ENCODE measurements at regions not wholly inside any gene's neighbourhood (a gene's known extent, or its start where the extent isn't known, plus 50 kb on each side); places are given as distances from the start of the nearest gene placed in this dataset.

DNA sequence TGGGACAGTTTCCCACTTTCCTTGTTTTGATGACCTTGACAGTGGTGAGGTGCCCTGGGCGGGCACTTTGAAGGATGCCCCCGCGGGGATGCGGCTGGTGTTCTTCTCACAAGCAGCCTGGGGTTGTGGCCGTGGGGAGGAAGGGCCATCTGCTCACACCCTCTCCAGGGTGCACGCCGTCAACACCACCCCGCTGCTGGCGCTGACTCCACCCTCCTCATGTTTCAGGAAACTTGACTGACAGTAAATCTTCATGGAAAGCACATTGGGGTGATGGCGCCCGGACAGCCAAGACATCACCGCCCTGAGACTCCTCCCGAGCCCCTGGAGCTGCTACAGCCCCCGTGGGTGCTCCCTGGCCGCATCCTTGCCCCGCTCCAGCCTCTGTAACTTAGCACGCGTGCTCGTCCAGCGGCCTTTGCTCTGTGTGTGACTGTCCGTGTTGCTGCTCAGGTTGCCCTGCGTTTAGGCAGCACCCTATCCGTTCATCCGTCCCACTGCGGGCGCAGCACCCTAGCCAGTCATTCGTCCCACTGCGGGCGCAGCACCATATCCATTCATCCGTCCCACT is 150.2 kb upstream of the C14orf180 start:
- Histone ChIP-seq H3K36me3 (no peaks in the 10 kb centered on the region), H3K27me3 (no peaks in the 10 kb centered on the region), H3K4me3 (no peak overlapping the region), H3K27ac (no peak overlapping the region), H3K4me1 (no peaks in the 10 kb centered on the region), H3K9me3 (replicated peaks) (no peaks in the 10 kb centered on the region)
- DNase-seq, result no peak

DNA sequence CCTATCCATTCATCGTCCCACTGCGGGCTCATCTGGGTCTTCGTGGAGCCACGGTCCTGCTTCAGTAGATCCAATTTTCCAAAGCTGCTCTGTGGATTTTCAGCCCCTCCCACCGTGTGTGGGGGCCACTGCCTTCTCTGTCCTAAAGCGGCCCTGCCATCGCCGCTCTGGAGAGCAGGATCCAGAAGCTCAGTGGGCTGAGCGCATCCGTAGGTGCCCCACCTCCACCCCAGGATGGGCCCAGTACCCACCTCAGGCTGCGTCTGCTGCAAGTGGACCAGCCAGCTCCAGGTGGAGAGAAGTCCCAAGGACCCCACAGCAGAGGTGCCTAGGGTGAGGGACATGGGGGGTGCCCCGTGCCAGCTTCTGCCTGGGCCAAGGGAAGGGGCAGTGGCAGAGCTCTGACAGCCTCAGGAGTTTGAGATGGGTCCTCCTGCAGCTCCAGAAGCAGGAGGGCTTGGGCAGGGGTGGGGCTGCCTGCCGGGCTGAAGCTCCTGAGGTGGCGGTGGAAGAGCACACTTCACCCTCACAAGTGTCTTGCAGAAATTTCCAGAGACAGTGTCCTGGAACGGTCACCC is 148.1 kb upstream of the C14orf180 start:
- H3K4me3 ChIP-seq, result no peak overlapping the region
- no peak for DNase-seq
- no peaks in the 10 kb centered on the region for H3K36me3 ChIP-seq
- H3K27ac ChIP-seq, result no peak overlapping the region
- no peaks in the 10 kb centered on the region for H3K9me3 ChIP-seq (replicated peaks)
- no peaks in the 10 kb centered on the region for H3K27me3 ChIP-seq
- H3K4me1 ChIP-seq, result peaks cover under 1% of the 10 kb centered on the region; the same call in 1 of the 2 replicates

DNA sequence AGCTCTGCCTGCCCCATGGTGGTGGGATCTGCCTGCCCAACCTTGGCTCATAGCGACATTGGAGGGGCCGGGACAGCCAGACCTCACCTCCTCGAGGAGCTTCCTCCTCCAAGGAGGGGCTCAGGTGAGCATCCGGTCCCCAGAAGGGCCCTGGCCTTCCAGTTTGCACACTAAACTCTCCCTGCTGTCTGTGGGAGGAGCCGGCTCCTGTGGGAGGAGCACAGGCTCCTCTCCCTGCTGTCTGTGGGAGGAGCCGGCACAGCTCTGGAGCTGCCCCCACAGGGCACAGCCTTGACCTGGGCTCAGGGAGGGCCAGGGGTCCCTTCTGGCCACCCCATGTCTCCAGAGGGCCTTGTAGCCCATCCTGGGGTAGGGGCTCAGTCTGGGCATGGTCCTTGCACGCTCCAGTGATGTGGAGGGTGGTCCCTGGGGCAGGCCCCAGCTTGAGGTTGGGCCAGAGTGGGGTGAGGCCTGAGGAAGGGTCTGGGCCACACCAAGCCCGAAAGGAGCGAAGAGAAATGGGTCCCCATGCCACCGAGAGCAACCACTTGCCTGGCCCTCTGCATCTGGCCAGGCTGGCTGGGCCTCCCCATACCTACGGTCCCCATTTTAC is 147.5 kb upstream of the C14orf180 start:
- DNase-seq, result no peak
- no peaks in the 10 kb centered on the region for H3K36me3 ChIP-seq
- peaks cover 5% of the 10 kb centered on the region; the same call in 1 of the 2 replicates for H3K4me1 ChIP-seq
- no peak overlapping the region for H3K27ac ChIP-seq
- no peak overlapping the region for H3K4me3 ChIP-seq
- H3K27me3 ChIP-seq, result no peaks in the 10 kb centered on the region
- no peaks in the 10 kb centered on the region for H3K9me3 ChIP-seq (replicated peaks)

DNA sequence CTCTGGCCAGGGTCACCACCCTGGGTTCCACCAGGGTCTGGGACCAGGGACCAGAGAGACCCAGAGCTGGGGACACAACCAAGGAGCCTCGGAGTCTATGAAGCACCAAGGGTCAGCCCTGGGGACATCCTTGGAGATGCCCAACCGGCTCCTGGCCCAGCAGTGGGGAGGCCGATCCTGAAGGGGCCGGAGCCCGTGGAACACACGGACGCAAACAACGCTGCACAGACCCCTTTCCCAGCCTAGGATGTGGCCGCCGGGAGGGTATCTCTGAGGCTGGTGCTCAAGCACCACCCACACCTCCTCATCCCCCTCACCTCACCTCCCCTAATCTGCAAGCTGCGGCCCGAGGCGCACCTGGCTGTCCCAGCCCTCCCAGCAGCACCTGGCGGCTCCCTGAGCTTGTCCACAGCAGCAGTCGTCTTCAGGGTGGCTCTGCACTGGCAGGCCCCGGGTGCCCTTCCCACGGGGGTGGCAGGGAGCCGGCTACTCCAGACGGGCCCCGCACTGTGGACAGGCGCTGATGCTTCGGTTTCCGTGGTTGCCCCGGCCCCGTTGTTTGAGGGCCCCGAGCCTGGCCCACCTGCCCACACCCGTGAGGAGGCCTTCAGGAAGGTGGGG is 146.8 kb upstream of the C14orf180 start:
- no peak overlapping the region for H3K4me3 ChIP-seq
- H3K4me1 ChIP-seq, result peaks cover 10% of the 10 kb centered on the region; the same call in 1 of the 2 replicates
- H3K27me3 ChIP-seq, result no peaks in the 10 kb centered on the region
- no peaks in the 10 kb centered on the region for H3K36me3 ChIP-seq
- no peak for DNase-seq
- no peak overlapping the region for H3K27ac ChIP-seq
- H3K9me3 ChIP-seq (replicated peaks), result no peaks in the 10 kb centered on the region

DNA sequence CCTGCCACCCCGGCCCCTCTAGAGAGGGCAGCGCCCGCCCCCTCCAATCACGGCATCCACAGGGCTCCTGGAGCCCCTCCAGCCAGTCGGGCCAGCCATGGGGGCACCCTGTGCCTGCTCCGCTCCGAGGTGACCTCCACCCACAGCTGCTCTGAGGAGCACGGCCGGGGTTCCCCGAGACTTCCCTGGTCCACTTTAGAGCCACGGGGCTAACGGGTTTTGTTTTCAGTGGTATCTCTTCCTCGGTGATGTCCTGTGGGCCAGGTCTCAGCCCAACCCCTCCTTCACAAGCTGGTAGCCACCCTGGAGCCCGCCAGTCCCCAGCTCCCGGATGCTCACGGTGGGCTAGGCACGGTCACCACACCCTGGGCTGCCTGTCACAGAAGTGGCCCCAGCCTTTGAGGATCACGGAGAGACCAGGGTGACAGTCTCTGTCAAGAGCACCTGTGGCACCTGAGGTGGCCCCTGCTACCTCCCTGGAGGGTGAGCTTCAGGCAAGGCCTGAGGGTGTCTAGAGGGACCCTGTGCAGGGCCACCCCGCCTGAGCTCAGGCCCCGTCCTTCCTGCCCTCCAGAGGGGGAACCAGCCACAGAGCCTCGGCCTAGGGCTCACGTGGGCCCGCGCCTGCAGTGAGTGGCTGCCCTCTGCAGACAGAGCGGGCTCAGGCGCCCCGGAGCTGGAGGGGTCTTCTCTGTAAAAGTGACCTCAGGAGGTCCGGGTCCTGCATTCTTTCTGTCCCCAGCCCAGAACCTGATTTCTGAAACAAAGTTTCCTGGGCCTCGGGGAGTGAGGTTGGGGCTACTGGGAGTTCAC is 146.0 kb upstream of the C14orf180 start:
- Histone ChIP-seq H3K36me3 (no peaks in the 10 kb centered on the region), H3K27ac (no peak overlapping the region), H3K27me3 (no peaks in the 10 kb centered on the region), H3K4me3 (no peak overlapping the region), H3K9me3 (replicated peaks) (no peaks in the 10 kb centered on the region), H3K4me1 (peaks cover 10% of the 10 kb centered on the region; the same call in 1 of the 2 replicates)
- DNase-seq, result no peak

DNA sequence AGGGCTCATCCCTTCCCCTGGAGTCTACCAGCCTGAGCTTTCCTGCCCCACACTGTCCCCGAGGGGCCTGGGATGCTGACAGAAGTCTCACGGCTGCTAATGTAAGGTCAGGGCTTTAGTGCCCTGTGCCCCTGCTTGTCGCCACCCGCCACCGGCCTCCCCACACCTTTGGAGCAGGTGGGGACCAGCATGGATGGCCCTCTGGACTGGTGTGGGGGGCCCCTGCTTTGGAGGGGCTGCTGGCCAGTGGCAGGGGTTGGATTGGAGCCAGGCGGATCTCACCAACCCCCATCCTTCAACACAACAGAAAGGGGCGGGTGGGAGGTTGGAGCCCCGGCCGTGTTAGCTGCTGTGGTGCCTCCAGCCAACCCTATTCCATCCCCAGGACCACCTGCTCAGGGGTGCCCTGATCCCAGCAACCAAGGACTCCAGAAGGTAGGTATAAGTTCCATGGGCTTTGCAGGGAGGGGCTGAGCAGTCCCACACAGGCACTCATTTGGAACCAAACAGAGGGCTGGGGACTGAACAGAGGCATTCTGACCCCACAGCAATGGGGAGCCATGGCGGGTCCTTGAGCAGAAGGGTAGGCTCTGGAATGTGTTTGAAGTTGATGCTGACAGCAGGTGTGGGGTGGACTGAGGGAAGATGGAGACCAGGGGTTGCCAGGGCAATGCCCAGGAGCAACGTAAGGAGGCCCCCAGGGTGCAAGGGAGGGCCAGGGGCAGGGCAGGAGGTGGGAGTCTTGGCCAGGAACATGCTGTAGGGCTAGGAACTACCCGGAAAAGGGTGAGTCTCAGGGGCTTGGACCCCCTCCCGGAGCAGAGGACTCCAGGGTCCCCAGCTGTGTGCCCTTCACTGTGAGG is 145.1 kb upstream of the C14orf180 start:
- H3K27me3 ChIP-seq, result no peaks in the 10 kb centered on the region
- no peaks in the 10 kb centered on the region for H3K9me3 ChIP-seq (replicated peaks)
- DNase-seq, result no peak
- H3K4me1 ChIP-seq, result peaks cover 10% of the 10 kb centered on the region; the same call in 1 of the 2 replicates
- H3K27ac ChIP-seq, result no peak overlapping the region
- H3K36me3 ChIP-seq, result no peaks in the 10 kb centered on the region
- no peak overlapping the region for H3K4me3 ChIP-seq

DNA sequence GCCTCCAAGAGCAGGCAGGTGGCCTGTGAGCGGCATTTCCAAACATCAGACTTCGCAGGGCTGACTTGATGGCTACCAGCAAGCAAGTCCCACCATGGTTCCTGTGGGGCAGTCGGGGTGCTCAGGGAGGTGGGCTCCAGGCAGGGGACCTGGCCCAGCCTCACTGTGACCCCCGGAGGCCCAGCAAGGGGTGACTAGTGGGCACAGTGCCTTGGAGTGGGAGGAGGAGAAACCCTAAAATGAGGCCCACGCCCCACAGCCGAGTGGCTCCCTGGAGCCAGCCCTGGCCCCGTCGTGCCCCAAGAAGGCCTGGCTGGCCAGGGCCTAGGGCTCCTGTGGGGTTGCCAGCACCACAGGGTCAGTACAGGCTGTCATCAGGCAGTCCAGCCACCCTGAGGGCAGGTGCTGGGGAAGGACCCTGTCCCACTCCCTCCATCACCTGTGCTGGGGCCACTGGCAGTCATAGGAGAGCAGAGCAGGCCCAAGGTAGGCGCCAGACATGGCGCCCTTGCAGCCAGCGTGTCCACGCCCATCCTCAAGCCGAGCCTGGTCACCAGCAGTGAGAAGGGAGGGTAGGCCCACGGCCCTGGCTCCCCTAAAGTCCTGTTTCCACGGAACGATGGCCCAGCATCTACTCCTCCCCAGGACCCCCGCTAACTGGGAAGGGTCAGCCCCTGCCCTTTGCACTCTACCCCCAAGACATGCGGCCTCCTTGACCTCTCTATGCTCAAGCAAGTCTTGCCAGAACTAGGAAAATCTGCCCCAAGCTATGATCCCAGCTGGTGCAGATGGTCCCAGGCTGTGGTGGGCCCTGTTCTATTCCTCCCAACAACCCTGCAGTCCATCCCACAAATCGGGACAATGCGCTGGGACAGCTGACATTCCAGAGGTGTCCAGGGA is 144.2 kb upstream of the C14orf180 start:
- Histone ChIP-seq H3K4me1 (peaks cover 10% of the 10 kb centered on the region; the same call in 1 of the 2 replicates), H3K36me3 (no peaks in the 10 kb centered on the region), H3K27ac (no peak overlapping the region), H3K27me3 (no peaks in the 10 kb centered on the region), H3K9me3 (replicated peaks) (no peaks in the 10 kb centered on the region), H3K4me3 (no peak overlapping the region)
- no peak for DNase-seq

DNA sequence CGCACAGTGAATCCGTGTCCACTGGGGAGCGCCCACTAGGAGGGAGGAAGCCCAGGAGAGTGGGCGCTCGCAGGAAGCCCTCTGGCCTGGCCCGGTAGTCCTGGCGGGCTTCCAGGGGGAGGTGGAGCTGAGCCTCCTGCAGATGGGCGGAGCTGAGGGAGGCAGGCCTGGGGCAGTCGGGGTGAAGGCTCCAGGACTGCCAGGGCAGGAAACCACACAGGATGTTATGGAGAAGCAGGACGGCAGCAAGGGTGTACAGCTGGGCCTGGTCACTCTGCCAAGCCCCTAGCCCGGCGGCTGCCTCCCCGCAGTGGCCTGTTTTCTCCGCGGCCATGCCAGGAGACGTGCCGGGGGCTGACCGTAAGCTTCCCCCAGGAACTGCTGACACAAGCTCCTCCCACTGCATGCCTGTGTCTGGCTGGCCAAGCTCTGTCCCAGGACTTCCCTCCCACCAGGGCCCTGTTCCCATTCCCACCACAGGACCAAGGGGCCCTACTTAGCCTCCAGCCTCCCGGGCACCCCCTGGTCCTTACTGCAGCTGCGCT is 143.4 kb upstream of the C14orf180 start:
- Histone ChIP-seq H3K27me3 (no peaks in the 10 kb centered on the region), H3K27ac (peak overlapping the region; percentile 1; the same call in 1 of the 2 replicates), H3K36me3 (no peaks in the 10 kb centered on the region), H3K4me3 (peak overlapping the region; percentile 40), H3K4me1 (peaks cover 10% of the 10 kb centered on the region; the same call in 1 of the 2 replicates), H3K9me3 (replicated peaks) (no peaks in the 10 kb centered on the region)
- peak; percentile 82 to 84 for DNase-seq

DNA sequence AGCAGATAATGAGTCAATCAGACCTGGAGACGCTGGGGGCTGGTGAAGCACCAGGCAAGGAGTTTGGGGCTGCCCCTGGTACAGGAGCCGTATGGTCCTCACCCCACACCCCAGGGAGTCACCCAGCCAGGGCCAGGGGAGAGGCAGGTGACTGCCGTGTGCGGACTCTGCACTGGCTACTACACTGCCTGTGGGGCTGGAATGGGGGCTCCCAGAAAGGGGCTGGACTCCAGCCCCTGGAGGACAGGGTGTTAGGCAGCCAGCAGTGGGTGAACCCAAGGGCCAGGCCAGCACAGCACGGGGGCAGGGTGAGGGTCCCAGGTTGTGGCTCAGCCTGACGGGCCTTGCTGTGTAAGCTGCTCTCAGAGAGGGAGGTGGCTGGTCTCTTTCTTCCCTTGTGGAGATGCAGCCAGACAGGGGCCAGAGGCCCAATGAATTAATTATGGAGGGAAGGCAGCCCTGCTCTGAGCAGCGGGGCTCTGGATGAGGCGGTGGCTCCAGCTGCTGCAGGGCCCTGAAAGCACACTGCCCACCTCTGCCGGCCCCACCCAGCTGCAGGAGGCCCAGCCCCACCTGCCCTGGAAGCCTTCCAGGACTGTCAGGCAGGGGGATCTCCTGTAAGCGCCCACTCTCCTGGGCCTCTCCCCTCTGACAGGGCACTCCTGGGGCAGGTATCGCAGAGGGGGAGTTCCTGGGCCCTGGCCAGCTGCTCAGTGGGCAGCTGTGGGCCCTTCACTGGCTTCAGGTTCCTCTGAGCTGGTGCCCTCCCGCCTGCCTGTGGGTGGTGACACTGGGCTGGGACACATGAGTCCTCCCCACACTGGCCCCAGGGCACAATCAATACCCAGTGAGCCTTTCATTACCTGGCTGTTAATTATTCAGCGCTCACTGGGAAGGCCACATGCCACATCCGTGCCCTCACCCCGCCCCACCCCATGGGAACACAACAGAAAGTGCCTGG is 142.5 kb upstream of the C14orf180 start:
- no peaks in the 10 kb centered on the region for H3K9me3 ChIP-seq (replicated peaks)

DNA sequence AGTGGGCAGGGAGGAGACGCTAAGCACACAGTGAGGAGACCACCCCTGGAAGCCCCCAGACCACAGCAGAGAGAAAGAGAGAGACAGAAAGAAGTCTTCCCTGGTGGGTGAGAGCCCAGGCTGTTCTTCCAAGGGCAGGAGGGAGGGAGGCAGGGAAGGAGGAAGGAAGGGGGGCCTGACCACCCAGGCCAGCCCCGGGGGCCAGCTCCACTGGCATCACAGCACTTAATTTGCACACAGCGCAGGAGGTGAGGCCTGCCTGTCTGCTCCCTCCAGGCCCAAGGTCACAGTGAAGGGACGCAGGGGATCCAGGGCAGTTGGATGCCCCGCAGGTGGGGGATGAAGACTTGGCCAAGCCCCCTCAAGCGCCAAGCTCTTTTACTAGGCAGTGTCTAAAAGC is 141.9 kb upstream of the C14orf180 start:
- no peaks in the 10 kb centered on the region for H3K9me3 ChIP-seq (replicated peaks)
- peaks cover 10% of the 10 kb centered on the region; the same call in 1 of the 2 replicates for H3K4me1 ChIP-seq
- H3K36me3 ChIP-seq, result no peaks in the 10 kb centered on the region
- no peak overlapping the region for H3K4me3 ChIP-seq
- DNase-seq, result no peak
- no peaks in the 10 kb centered on the region for H3K27me3 ChIP-seq
- no peak overlapping the region for H3K27ac ChIP-seq

More for the DNA sequence above, 142.5 kb upstream of the C14orf180 start:
- no peaks in the 10 kb centered on the region for H3K36me3 ChIP-seq
- H3K27me3 ChIP-seq, result no peaks in the 10 kb centered on the region
- no peak for DNase-seq
- H3K4me1 ChIP-seq, result peaks cover 10% of the 10 kb centered on the region; the same call in 1 of the 2 replicates
- peak overlapping the region; percentile 1; the same call in 1 of the 2 replicates for H3K27ac ChIP-seq
- peak overlapping the region; percentile 40 for H3K4me3 ChIP-seq

DNA sequence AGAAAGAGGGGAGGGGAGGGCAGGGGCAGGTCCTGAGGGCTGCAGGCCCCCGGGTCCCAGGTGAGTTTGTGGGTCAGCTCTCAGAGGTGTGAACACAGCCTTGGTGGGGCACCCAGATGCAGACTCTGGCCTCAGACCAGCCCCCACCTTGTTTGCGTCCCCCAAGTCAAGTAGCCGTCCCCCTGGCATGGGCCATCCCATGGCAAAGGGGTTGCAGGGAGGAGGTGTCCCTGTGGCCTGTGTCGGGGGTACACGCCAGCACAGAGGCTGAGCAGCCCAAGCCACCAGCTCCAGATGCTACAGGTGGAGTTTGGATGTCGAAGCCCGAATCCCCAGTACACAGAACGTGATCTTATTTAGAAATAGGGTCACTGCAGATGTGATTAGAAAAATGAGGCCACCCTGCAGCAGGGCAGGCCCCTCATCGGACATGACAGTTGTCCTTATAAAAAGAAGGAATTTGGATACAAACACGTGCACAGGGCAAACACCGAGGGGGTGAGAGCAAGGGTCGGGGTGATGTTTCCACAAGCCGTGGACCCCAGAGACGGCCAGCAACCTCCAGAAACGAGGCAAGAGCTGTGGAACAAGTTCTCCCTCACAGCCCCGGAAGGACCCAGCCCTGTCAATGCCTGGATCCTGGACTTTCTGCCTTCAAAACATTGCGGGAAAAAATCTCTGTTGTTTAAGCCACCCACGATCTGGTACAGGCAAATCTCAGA is 141.2 kb upstream of the C14orf180 start:
- Histone ChIP-seq H3K36me3 (no peaks in the 10 kb centered on the region), H3K4me3 (no peak overlapping the region), H3K4me1 (peaks cover 10% of the 10 kb centered on the region; the same call in 1 of the 2 replicates), H3K9me3 (replicated peaks) (no peaks in the 10 kb centered on the region), H3K27me3 (no peaks in the 10 kb centered on the region), H3K27ac (no peak overlapping the region)
- DNase-seq, result no peak

Measured in SJCRH30 (cell line).